GM12878 (cell line): ENCODE measurements at regions not wholly inside any gene's neighbourhood (a gene's known extent, or its start where the extent isn't known, plus 50 kb on each side); places are given as distances from the start of the nearest gene placed in this dataset.

Source experiments
- ATAC-seq: fragments of 200-7000 bp; cut with Tn5 transposase; 3 replicates; pipeline ENCODE4 v1.9.1; 2020; ENCODE audit warnings: mild to moderate bottlenecking, moderate library complexity
- BruUV-seq: library from RNA; stranded (reverse); fragments of 400-500 nt; replicated peaks from 2 replicates; lab custom pipeline; 2021; lab: Mats Ljungman, UMichigan
- CTCF ChIA-PET: fragments of 300-600 bp; sonication (Branson Sonifier 250); formaldehyde crosslinking; extraction: SDS; loops from one replicate; lab custom pipeline; 2021; ENCODE audit warnings: inconsistent platforms; lab: Yijun Ruan, JAX
- POLR2A ChIA-PET: fragments of 350-600 bp; formaldehyde crosslinking; extraction: SDS; loops from one replicate; lab custom pipeline; 2021; ENCODE audit warnings: inconsistent platforms; lab: Charles Lee
- RAD21 ChIA-PET: fragments of 300-600 bp; sonication (Branson Sonifier 250); formaldehyde crosslinking; loops from one replicate; lab custom pipeline; 2023; ENCODE audit warnings: antibody characterized with exemption; ENCODE audit not compliant: unreplicated experiment; lab: Charles Lee
- SMC1A ChIA-PET: fragments of 300-600 bp; sonication (Branson Sonifier 250); formaldehyde crosslinking; loops from one replicate; lab custom pipeline; 2023; ENCODE audit not compliant: unreplicated experiment, uncharacterized antibody; lab: Charles Lee
- DNase-seq: peaks from one replicate; pipeline ENCODE4 v3.0.0-alpha.2; 2011; ENCODE audit warnings: low read depth, low spot score
- FAIRE-seq: peaks from 3 replicates; lab custom pipeline; 2011; peaks lifted over from hg19 to GRCh38; lab: Jason Lieb, UNC
- H2AFZ ChIP-seq: 2 replicates; pipeline ENCODE4 v1.6.0; 2011; ENCODE audit warnings: low read depth, low read length, control low read depth; ENCODE audit not compliant: control insufficient read depth
- H3K27ac ChIP-seq: 2 replicates; pipeline ENCODE4 v1.5.1; 2011; ENCODE audit warnings: control low read depth; ENCODE audit not compliant: control insufficient read depth, insufficient read depth
- H3K27me3 ChIP-seq, 2 experiments: replicated peaks in 1 of 2; 2 replicates each; pipeline versions ENCODE4 v1.6.0 to v1.6.1; 2011; ENCODE audit warnings: low read length in 1 of 2; ENCODE audit not compliant: control insufficient read depth in 2 of 2, insufficient read depth in 2 of 2
- H3K36me3 ChIP-seq, 2 experiments: 2 replicates each; pipeline ENCODE4 v1.5.1; 2011; ENCODE audit warnings: low read length in 1 of 2; ENCODE audit not compliant: control insufficient read depth in 2 of 2, insufficient read depth in 2 of 2
- H3K4me1 ChIP-seq: 2 replicates; pipeline ENCODE4 v1.6.1; 2011; ENCODE audit warnings: mild to moderate bottlenecking, low read length, moderate library complexity, mixed read lengths; ENCODE audit not compliant: control insufficient read depth, insufficient read depth
- H3K4me2 ChIP-seq: 2 replicates; pipeline ENCODE4 v1.6.0; 2011; ENCODE audit warnings: control low read depth; ENCODE audit not compliant: control insufficient read depth, insufficient read depth
- H3K4me3 ChIP-seq: fragments of 200-600 bp; sonication (generic); 2 replicates; pipeline ENCODE4 v1.5.1; 2016
- H3K79me2 ChIP-seq: 2 replicates; pipeline ENCODE4 v1.6.0; 2011; ENCODE audit warnings: low read length; ENCODE audit not compliant: control insufficient read depth, insufficient read depth
- H3K9ac ChIP-seq: 2 replicates; pipeline ENCODE4 v1.8.0; 2011; ENCODE audit warnings: low read length, control low read depth, mixed read lengths; ENCODE audit not compliant: control insufficient read depth, insufficient read depth
- H3K9me3 ChIP-seq: replicated peaks from 3 replicates; pipeline ENCODE4 v1.5.1; 2011; ENCODE audit warnings: mild to moderate bottlenecking, low read length; ENCODE audit not compliant: control insufficient read depth, insufficient read depth
- H4K20me1 ChIP-seq: 2 replicates; pipeline ENCODE4 v1.6.0; 2011; ENCODE audit not compliant: control insufficient read depth, insufficient read depth
- BRCA1 ChIP-seq: IDR thresholded peaks from 2 replicates; pipeline ENCODE4 v1.6.1; 2011; ENCODE audit warnings: low read depth, low read length, improper control_type of control experiment
- ETV6 ChIP-seq, 2 experiments: fragments of 450-650 bp in 1 of 2; IDR thresholded peaks in 1 of 2; conservative IDR thresholded peaks in 1 of 2; 2 replicates each; pipeline ENCODE4 v1.6.1; 2014; ENCODE audit warnings: antibody characterized with exemption in 1 of 2, borderline replicate concordance in 1 of 2, low read depth in 1 of 2, mild to moderate bottlenecking in 1 of 2, moderate library complexity in 1 of 2
- FOXK2 ChIP-seq: fragments of 450-650 bp; IDR thresholded peaks from 2 replicates; pipeline ENCODE4 v1.6.1; 2017; ENCODE audit warnings: mild to moderate bottlenecking, moderate library complexity
- IKZF1 ChIP-seq: fragments of 450-650 bp; conservative IDR thresholded peaks from 2 replicates; pipeline ENCODE4 v1.6.1; 2017; ENCODE audit warnings: antibody characterized with exemption, mild to moderate bottlenecking
- KDM1A ChIP-seq: fragments of 200-600 bp; sonication (generic); IDR thresholded peaks from 2 replicates; pipeline ENCODE4 v1.6.1; 2016; ENCODE audit warnings: borderline replicate concordance
- MEF2B ChIP-seq: fragments of 450-650 bp; IDR thresholded peaks from 2 replicates; pipeline ENCODE4 v1.6.1; 2018; ENCODE audit warnings: mild to moderate bottlenecking, moderate library complexity; ENCODE audit not compliant: partially characterized antibody, poor library complexity, severe bottlenecking
- RCOR1 ChIP-seq: conservative IDR thresholded peaks from 2 replicates; pipeline ENCODE4 v1.6.1; 2012; ENCODE audit warnings: low read depth, low read length, improper control_type of control experiment
- STAT3 ChIP-seq: IDR thresholded peaks from 2 replicates; pipeline ENCODE4 v1.6.1; 2011; ENCODE audit warnings: low read depth, low read length, improper control_type of control experiment
- WGBS: methylation state at CpG from one replicate; pipeline ENCODE4 v1.1.6; 2016; ENCODE audit warnings: low lambda C conversion rate; ENCODE audit not compliant: insufficient replicate concordance, insufficient coverage; ENCODE audit errors: missing lambda C conversion rate; 5-methylcytosine and 5-hydroxymethylcytosine counted together
- in situ Hi-C: fragments of 300-500 bp; cut with MboI; formaldehyde crosslinking; loops from 9 replicates; pipeline ENCODE4 v1.14.3; 2018; ENCODE audit warnings: mixed read lengths
- intact Hi-C: fragments of 100-400 bp; cut with micrococcal nuclease; formaldehyde crosslinking; loops from one replicate; pipeline ENCODE4 v1.14.2; 2022; ENCODE audit not compliant: unreplicated experiment
- TF ChIP-seq, protein P1 (sequence below): fragments of 450-650 bp; formaldehyde crosslinking; IDR thresholded peaks from 2 replicates; pipeline ENCODE4 v1.4.0; 2022; ENCODE audit warnings: mild to moderate bottlenecking, moderate library complexity
- TF ChIP-seq, protein P2 (sequence below): IDR thresholded peaks from 2 replicates; pipeline ENCODE4 v1.6.1; 2012; ENCODE audit warnings: low read depth, low read length, improper control_type of control experiment
- TF ChIP-seq, protein P3 (sequence below): fragments of 450-650 bp; IDR thresholded peaks from 2 replicates; pipeline ENCODE4 v1.6.1; 2017; ENCODE audit warnings: mild to moderate bottlenecking, moderate library complexity
- TF ChIP-seq, protein P4 (sequence below): fragments of 450-650 bp; IDR thresholded peaks from 2 replicates; pipeline ENCODE4 v1.6.1; 2017; ENCODE audit warnings: mild to moderate bottlenecking

DNA sequence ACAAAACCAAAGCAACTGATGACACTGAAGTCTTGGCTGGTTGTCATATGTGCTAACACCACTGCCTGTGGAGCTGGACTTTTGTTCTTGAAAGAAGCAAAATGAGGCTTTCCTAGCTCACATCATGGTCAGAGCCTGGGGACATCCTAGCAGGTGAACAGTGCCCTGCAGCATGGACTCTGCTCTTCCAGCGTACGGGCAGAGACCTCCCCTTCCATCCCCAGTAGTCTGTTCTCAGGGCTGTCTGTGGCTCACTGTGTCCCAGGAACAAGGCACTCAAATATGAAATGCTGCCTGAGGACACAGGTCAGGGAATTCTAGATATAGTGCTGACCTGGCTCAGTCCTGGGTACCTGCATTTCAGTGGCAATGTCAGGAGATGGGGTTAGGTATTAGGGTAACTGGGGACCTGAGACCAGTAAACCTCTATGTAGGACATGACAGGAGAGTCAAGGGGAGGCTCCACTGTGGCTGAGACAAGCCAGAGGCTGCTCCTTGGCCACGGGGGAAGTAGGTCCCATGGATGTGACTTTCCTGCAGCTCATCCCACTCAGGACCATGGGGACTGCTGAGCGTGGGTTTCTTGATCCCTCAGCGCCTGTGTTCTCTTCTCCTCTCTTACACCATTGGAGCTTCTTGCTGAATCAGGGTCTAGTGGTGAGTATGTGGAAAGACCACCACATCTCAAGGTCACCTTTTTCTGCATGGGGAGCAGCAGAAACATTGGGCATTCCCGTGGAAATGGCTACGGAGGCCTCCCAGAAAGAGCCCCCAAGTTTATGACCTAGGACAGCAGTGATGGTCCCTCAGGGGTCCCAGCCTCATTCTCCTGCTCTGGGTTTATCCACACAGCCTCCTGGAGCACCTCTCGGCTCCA lies 80.1 kb downstream of the ZNF280B start:
- ChIA-PET RAD21 (no interaction called here), SMC1A (interaction anchor here (4.8 kb wide), 1 partner anchor 36 kb away, joined by 53 read pairs; no protein-coding TSS in a partner anchor), CTCF (interaction anchor here (1.3 to 6.6 kb wide), 3 partner anchors 20 to 71 kb away, joined by 4 to 75 read pairs (median 4); no protein-coding TSS in a partner anchor), POLR2A (interaction anchor here (0.6 kb wide), 1 partner anchor 1305 kb away, joined by 5 read pairs; no protein-coding TSS in a partner anchor)
- H2AFZ ChIP-seq = no peak overlapping the region
- H3K4me2 ChIP-seq = no peak overlapping the region
- no peaks in the 10 kb centered on the region for H3K36me3 ChIP-seq
- no peak overlapping the region for H3K27ac ChIP-seq
- WGBS = 33% methylated on average over 8 of the region's 8 CpGs
- intact Hi-C loops = loop anchor here (10.0 kb wide), 2 partner anchors 126 to 224 kb away; partner anchors contain the start of gene PRAME
- DNase-seq (no peak), FAIRE-seq (no peak), ATAC-seq (no peak)
- no peak overlapping the region for H3K4me3 ChIP-seq
- in situ Hi-C loops = no loop called here
- H3K9me3 ChIP-seq = no peaks in the 10 kb centered on the region
- no peaks in the 10 kb centered on the region for H3K27me3 ChIP-seq
- no peaks in the 10 kb centered on the region for H4K20me1 ChIP-seq
- H3K79me2 ChIP-seq = no peaks in the 10 kb centered on the region
- no TSS peak for BruUV-seq
- no peaks in the 10 kb centered on the region for H3K4me1 ChIP-seq
- H3K9ac ChIP-seq = no peak overlapping the region
- TF ChIP-seq FOXK2 (no peak), IKZF1 (no peak), KDM1A (no peak), MEF2B (no peak), ETV6 (conservative IDR thresholded peaks at IDR 0.05 in 1 of 2, IDR thresholded peaks at IDR 0.05 in 1 of 2; ENCODE audit: borderline replicate concordance in 1 of 2, low read depth in 1 of 2) (no peak), STAT3 (no peak), BRCA1 (no peak), RCOR1 (no peak)
- TF ChIP-seq, protein P1, sequence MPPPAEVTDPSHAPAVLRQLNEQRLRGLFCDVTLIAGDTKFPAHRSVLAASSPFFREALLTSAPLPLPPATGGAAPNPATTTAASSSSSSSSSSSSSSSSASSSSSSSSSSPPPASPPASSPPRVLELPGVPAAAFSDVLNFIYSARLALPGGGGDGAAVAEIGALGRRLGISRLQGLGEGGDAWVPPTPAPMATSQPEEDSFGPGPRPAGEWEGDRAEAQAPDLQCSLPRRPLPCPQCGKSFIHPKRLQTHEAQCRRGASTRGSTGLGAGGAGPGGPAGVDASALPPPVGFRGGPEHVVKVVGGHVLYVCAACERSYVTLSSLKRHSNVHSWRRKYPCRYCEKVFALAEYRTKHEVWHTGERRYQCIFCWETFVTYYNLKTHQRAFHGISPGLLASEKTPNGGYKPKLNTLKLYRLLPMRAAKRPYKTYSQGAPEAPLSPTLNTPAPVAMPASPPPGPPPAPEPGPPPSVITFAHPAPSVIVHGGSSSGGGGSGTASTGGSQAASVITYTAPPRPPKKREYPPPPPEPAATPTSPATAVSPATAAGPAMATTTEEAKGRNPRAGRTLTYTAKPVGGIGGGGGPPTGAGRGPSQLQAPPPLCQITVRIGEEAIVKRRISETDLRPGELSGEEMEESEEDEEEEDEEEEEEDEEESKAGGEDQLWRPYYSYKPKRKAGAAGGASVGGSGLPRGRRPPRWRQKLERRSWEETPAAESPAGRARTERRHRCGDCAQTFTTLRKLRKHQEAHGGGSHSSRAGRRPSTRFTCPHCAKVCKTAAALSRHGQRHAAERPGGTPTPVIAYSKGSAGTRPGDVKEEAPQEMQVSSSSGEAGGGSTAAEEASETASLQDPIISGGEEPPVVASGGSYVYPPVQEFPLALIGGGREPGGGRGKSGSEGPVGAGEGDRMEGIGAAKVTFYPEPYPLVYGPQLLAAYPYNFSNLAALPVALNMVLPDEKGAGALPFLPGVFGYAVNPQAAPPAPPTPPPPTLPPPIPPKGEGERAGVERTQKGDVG (CRISPR knock-in tag) = no peak
- TF ChIP-seq, protein P2, sequence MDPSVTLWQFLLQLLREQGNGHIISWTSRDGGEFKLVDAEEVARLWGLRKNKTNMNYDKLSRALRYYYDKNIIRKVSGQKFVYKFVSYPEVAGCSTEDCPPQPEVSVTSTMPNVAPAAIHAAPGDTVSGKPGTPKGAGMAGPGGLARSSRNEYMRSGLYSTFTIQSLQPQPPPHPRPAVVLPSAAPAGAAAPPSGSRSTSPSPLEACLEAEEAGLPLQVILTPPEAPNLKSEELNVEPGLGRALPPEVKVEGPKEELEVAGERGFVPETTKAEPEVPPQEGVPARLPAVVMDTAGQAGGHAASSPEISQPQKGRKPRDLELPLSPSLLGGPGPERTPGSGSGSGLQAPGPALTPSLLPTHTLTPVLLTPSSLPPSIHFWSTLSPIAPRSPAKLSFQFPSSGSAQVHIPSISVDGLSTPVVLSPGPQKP = no peak
- TF ChIP-seq, protein P3, sequence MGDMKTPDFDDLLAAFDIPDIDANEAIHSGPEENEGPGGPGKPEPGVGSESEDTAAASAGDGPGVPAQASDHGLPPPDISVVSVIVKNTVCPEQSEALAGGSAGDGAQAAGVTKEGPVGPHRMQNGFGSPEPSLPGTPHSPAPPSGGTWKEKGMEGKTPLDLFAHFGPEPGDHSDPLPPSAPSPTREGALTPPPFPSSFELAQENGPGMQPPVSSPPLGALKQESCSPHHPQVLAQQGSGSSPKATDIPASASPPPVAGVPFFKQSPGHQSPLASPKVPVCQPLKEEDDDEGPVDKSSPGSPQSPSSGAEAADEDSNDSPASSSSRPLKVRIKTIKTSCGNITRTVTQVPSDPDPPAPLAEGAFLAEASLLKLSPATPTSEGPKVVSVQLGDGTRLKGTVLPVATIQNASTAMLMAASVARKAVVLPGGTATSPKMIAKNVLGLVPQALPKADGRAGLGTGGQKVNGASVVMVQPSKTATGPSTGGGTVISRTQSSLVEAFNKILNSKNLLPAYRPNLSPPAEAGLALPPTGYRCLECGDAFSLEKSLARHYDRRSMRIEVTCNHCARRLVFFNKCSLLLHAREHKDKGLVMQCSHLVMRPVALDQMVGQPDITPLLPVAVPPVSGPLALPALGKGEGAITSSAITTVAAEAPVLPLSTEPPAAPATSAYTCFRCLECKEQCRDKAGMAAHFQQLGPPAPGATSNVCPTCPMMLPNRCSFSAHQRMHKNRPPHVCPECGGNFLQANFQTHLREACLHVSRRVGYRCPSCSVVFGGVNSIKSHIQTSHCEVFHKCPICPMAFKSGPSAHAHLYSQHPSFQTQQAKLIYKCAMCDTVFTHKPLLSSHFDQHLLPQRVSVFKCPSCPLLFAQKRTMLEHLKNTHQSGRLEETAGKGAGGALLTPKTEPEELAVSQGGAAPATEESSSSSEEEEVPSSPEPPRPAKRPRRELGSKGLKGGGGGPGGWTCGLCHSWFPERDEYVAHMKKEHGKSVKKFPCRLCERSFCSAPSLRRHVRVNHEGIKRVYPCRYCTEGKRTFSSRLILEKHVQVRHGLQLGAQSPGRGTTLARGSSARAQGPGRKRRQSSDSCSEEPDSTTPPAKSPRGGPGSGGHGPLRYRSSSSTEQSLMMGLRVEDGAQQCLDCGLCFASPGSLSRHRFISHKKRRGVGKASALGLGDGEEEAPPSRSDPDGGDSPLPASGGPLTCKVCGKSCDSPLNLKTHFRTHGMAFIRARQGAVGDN = no peak
- TF ChIP-seq, protein P4, sequence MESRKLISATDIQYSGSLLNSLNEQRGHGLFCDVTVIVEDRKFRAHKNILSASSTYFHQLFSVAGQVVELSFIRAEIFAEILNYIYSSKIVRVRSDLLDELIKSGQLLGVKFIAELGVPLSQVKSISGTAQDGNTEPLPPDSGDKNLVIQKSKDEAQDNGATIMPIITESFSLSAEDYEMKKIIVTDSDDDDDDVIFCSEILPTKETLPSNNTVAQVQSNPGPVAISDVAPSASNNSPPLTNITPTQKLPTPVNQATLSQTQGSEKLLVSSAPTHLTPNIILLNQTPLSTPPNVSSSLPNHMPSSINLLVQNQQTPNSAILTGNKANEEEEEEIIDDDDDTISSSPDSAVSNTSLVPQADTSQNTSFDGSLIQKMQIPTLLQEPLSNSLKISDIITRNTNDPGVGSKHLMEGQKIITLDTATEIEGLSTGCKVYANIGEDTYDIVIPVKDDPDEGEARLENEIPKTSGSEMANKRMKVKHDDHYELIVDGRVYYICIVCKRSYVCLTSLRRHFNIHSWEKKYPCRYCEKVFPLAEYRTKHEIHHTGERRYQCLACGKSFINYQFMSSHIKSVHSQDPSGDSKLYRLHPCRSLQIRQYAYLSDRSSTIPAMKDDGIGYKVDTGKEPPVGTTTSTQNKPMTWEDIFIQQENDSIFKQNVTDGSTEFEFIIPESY = no peak
